HepG2 (cell line): ENCODE measurements at regions not wholly inside any gene's neighbourhood (a gene's known extent, or its start where the extent isn't known, plus 50 kb on each side); places are given as distances from the start of the nearest gene placed in this dataset.
A peak's percentile ranks its signal among the peaks of the same experiment; 100 is the strongest.

ENCODE experiments used
- ATAC-seq: fragments of 200-7000 bp; cut with Tn5 transposase; 3 replicates; pipeline ENCODE4 v1.9.1; 2020; ENCODE audit warnings: mild to moderate bottlenecking, moderate library complexity
- BruUV-seq: library from RNA; stranded (reverse); fragments of 400-500 nt; replicated peaks from 2 replicates; lab custom pipeline; 2021; lab: Mats Ljungman, UMichigan
- CTCF ChIA-PET: fragments of 300-600 bp; formaldehyde crosslinking; extraction: SDS; loops from one replicate; lab custom pipeline; 2021; ENCODE audit warnings: low total read pairs, inconsistent platforms, low intra/inter-chr PET ratio; lab: Yijun Ruan, JAX
- POLR2A ChIA-PET: fragments of 350-600 bp; sonication (Branson Sonifier 250); formaldehyde crosslinking; loops from one replicate; lab custom pipeline; 2020; ENCODE audit warnings: antibody characterized with exemption, inconsistent platforms; lab: Yijun Ruan, JAX
- DNase-seq: peaks from one replicate; pipeline ENCODE4 v3.0.0-alpha.2; 2015; ENCODE audit warnings: low spot score
- FAIRE-seq: peaks from 3 replicates; lab custom pipeline; 2011; peaks lifted over from hg19 to GRCh38; lab: Jason Lieb, UNC
- H2AFZ ChIP-seq: one replicate; pipeline ENCODE4 v1.6.1; 2011; ENCODE audit warnings: low read length, inconsistent platforms
- H3K27ac ChIP-seq: fragments of 300-600 bp; 3 replicates; pipeline ENCODE4 v1.8.0; 2011; ENCODE audit warnings: mixed run types, mild to moderate bottlenecking, mixed read lengths, low read length, inconsistent platforms; ENCODE audit not compliant: insufficient read depth; ENCODE audit errors: extremely low read length
- H3K27me3 ChIP-seq, 2 experiments: fragments of 200-600 bp in 1 of 2; 2 replicates in 1 of 2; 3 replicates in 1 of 2; pipeline versions ENCODE4 v1.6.0 to v1.8.0; 2011; ENCODE audit warnings: low read length in 2 of 2, mild to moderate bottlenecking in 2 of 2, moderate library complexity in 2 of 2, inconsistent platforms in 1 of 2; ENCODE audit not compliant: insufficient read depth in 2 of 2, control insufficient read depth in 1 of 2
- H3K36me3 ChIP-seq, 2 experiments: fragments of 200-600 bp in 1 of 2; replicated peaks in 1 of 2; 2 replicates in 1 of 2; 3 replicates in 1 of 2; pipeline versions ENCODE4 v1.5.1 to v1.8.0; 2011; ENCODE audit warnings: low read length in 2 of 2, inconsistent platforms in 1 of 2; ENCODE audit not compliant: insufficient read depth in 2 of 2, control insufficient read depth in 1 of 2
- H3K4me1 ChIP-seq: 2 replicates; pipeline ENCODE4 v1.5.1; 2012; ENCODE audit warnings: low read length, inconsistent platforms; ENCODE audit not compliant: insufficient read depth
- H3K4me2 ChIP-seq: 2 replicates; pipeline ENCODE4 v1.6.0; 2011; ENCODE audit warnings: low read depth, low read length, inconsistent platforms
- H3K4me3 ChIP-seq, 3 experiments: fragments of 200-600 bp in 1 of 3; sonication (generic), shearing (Covaris generic) in 1 of 3; replicated peaks in 1 of 3; 2 replicates each; pipeline ENCODE4 v1.5.1; 2011 to 2016; ENCODE audit warnings: low read length in 3 of 3, inconsistent platforms in 2 of 3, low read depth in 2 of 3, mild to moderate bottlenecking in 2 of 3, control low read depth in 1 of 3, mixed read lengths in 1 of 3; ENCODE audit not compliant: insufficient read depth in 1 of 3
- H3K79me2 ChIP-seq: one replicate; pipeline ENCODE4 v1.6.1; 2011; ENCODE audit warnings: low read length, inconsistent platforms; ENCODE audit not compliant: insufficient read depth
- H3K9ac ChIP-seq: 2 replicates; pipeline ENCODE4 v1.6.0; 2011; ENCODE audit warnings: mild to moderate bottlenecking, low read depth, low read length, inconsistent platforms; ENCODE audit not compliant: insufficient read depth
- H3K9me3 ChIP-seq: 2 replicates; pipeline ENCODE4 v1.5.1; 2012; ENCODE audit warnings: mild to moderate bottlenecking, low read length
- H4K20me1 ChIP-seq: 2 replicates; pipeline ENCODE4 v1.6.0; 2011; ENCODE audit warnings: inconsistent platforms, mild to moderate bottlenecking, low read length, moderate library complexity; ENCODE audit not compliant: insufficient read depth
- CEBPB ChIP-seq: IDR thresholded peaks from 2 replicates; pipeline ENCODE4 v1.6.1; 2011; ENCODE audit warnings: low read depth, low read length, improper control_type of control experiment, borderline replicate concordance
- CEBPG ChIP-seq: IDR thresholded peaks from 2 replicates; pipeline ENCODE4 v1.6.1; 2016
- NAIF1 ChIP-seq: sonication (generic); formaldehyde crosslinking; IDR thresholded peaks from 2 replicates; pipeline ENCODE4 v1.5.0; 2020; ENCODE audit warnings: mild to moderate bottlenecking, missing genetic modification reagents, borderline replicate concordance
- ZBTB7A ChIP-seq: sonication (generic); formaldehyde crosslinking; IDR thresholded peaks from 2 replicates; pipeline ENCODE4 v1.8.0; 2022; ENCODE audit warnings: mild to moderate bottlenecking, missing genetic modification reagents
- ZNF207 ChIP-seq: fragments of 450-650 bp; IDR thresholded peaks from 2 replicates; pipeline ENCODE4 v1.6.1; 2016; ENCODE audit warnings: antibody characterized with exemption, borderline replicate concordance
- ZNF232 ChIP-seq: sonication (generic); formaldehyde crosslinking; IDR thresholded peaks from 2 replicates; pipeline ENCODE4 v1.4.0; 2020; ENCODE audit warnings: missing genetic modification reagents, borderline replicate concordance
- WGBS: methylation state at CpG from one replicate; pipeline ENCODE4 v1.1.6; 2017; ENCODE audit warnings: low lambda C conversion rate; 5-methylcytosine and 5-hydroxymethylcytosine counted together
- in situ Hi-C: cut with HindIII; loops from 2 replicates; pipeline ENCODE4 v1.10.0; 2017; ENCODE audit warnings: low pct_unique_long_range_greater_than_20kb; ENCODE audit not compliant: extremely low pct_ligation_motif_present
- intact Hi-C: fragments of 100-400 bp; cut with micrococcal nuclease; formaldehyde crosslinking; loops from one replicate; pipeline ENCODE4 v1.10.0; 2022; ENCODE audit not compliant: unreplicated experiment
- TF ChIP-seq, protein P1 (sequence below), 2 experiments: fragments of 450-650 bp in 1 of 2; sonication (generic) in 1 of 2; formaldehyde crosslinking; IDR thresholded peaks; 2 replicates each; pipeline versions ENCODE4 v1.5.0 to v1.8.0; 2020 to 2022; ENCODE audit warnings: mild to moderate bottlenecking in 1 of 2, missing genetic modification reagents in 1 of 2

DNA sequence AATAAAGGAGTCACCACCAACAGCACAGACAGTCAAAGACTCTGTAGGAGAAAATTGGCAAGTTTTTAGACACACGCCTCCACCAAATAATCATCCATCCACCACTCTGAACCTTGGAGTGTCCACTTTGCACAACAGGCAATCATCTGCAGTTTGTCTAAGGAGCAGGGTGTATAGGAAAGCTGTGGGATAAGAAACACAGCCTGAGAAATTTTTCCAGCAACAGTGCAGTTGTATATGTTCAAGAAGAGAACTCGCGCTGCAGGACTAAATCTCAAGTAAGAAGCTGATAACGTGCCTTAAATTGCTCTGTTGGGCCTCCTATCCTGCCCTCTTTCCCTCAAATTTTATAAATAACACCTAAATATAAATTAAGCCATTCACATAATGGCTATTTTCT lies 136.7 kb upstream of the PPARGC1A start:
- Histone ChIP-seq H3K4me1 (no peaks in the 10 kb centered on the region), H3K79me2 (no peaks in the 10 kb centered on the region), H4K20me1 (no peaks in the 10 kb centered on the region), H3K27me3 (no peaks in the 10 kb centered on the region), H3K27ac (no peak overlapping the region), H2AFZ (no peak overlapping the region), H3K4me2 (no peak overlapping the region), H3K4me3 (no peak overlapping the region), H3K36me3 (no peaks in the 10 kb centered on the region), H3K9me3 (no peaks in the 10 kb centered on the region), H3K9ac (no peak overlapping the region)
- WGBS: 13% methylated on average over 4 of the region's 4 CpGs
- intact Hi-C loops (no loop called here), in situ Hi-C loops (no loop called here)
- FAIRE-seq: no peak
- POLR2A ChIA-PET: no interaction called here
- CTCF ChIA-PET: no interaction called here
- no TSS peak for BruUV-seq
- TF ChIP-seq ZNF232 (CRISPR knock-in tag) (no peak), NAIF1 (CRISPR knock-in tag) (no peak)
- ATAC-seq: no peak
- DNase-seq: no peak

- H3K4me3 ChIP-seq: no peak overlapping the region
- H3K4me2 ChIP-seq: no peak overlapping the region
- H3K27ac ChIP-seq: no peak overlapping the region
- DNase-seq (no peak), FAIRE-seq (no peak), ATAC-seq (no peak)
- H3K9me3 ChIP-seq: no peaks in the 10 kb centered on the region
- no peaks in the 10 kb centered on the region for H3K4me1 ChIP-seq
- 0% methylated on average over 4 of the region's 4 CpGs for WGBS
- POLR2A ChIA-PET: no interaction called here
- H4K20me1 ChIP-seq: no peaks in the 10 kb centered on the region
- no peak for TF ChIP-seq ZNF207
- TF ChIP-seq CEBPB: peak; percentile 74
- TF ChIP-seq, protein P1, sequence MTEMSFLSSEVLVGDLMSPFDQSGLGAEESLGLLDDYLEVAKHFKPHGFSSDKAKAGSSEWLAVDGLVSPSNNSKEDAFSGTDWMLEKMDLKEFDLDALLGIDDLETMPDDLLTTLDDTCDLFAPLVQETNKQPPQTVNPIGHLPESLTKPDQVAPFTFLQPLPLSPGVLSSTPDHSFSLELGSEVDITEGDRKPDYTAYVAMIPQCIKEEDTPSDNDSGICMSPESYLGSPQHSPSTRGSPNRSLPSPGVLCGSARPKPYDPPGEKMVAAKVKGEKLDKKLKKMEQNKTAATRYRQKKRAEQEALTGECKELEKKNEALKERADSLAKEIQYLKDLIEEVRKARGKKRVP (CRISPR knock-in tag; IDR thresholded peaks at IDR 0.05): peak in 1 of 2 experiments; percentile 46; a peak in 1 of 4 replicates
- 0 out of 2 replicates have a peak, but pooled peaks have one; percentile 9 for TF ChIP-seq CEBPG (CRISPR knock-in tag)
- no peak for TF ChIP-seq ZBTB7A
- no TSS peak for BruUV-seq
- H3K9ac ChIP-seq: no peak overlapping the region
- intact Hi-C loops: no loop called here
- no peaks in the 10 kb centered on the region for H3K79me2 ChIP-seq
- CTCF ChIA-PET: no interaction called here
- H3K36me3 ChIP-seq: no peaks in the 10 kb centered on the region
- in situ Hi-C loops: no loop called here
- H2AFZ ChIP-seq: no peak overlapping the region
- peaks cover 0 to 4% of the 10 kb centered on the region in 2 experiments; a peak in 1 of 5 replicates for H3K27me3 ChIP-seq
Measured at GRCh38 chr4:24024605-24025004, 134.8 kb upstream of the PPARGC1A start.
